NCI-H2196 (cell line): ENCODE measurements at regions not wholly inside any gene's neighbourhood (a gene's known extent, or its start where the extent isn't known, plus 50 kb on each side); places are given as distances from the start of the nearest gene placed in this dataset.

Experiments
- DNase-seq: peaks from one replicate; lab custom pipeline; 2025; ENCODE audit not compliant: unreplicated experiment; lab: John Stamatoyannopoulos, UW

GRCh38 chr4:166594326-166594946 lies 639.9 kb downstream of the SPOCK3 start:
- peak; percentile 0 for DNase-seq

GRCh38 chr4:166600264-166600663 lies 634.0 kb downstream of the SPOCK3 start:
- DNase-seq = no peak

GRCh38 chr4:166602068-166602467 lies 632.2 kb downstream of the SPOCK3 start:
- no peak for DNase-seq

GRCh38 chr4:166622425-166622977 lies 611.8 kb downstream of the SPOCK3 start:
- DNase-seq = no peak

- DNase-seq = no peak
These were observed 609.2 kb downstream of the SPOCK3 start for GRCh38 chr4:166625018-166625637.

GRCh38 chr4:166628454-166628853 lies 605.8 kb downstream of the SPOCK3 start:
- DNase-seq = no peak

GRCh38 chr4:166635367-166635766 lies 598.9 kb downstream of the SPOCK3 start:
- DNase-seq = no peak

- DNase-seq = no peak
These were observed 596.5 kb downstream of the SPOCK3 start for GRCh38 chr4:166637816-166638215.

- DNase-seq = no peak
These were observed 579.1 kb downstream of the SPOCK3 start for GRCh38 chr4:166655231-166655630.

GRCh38 chr4:166655705-166656104 lies 578.6 kb downstream of the SPOCK3 start:
- DNase-seq = no peak

GRCh38 chr4:166657261-166657660 lies 577.0 kb downstream of the SPOCK3 start:
- no peak for DNase-seq

- DNase-seq = no peak
These were observed 575.7 kb downstream of the SPOCK3 start for GRCh38 chr4:166658585-166658984.

GRCh38 chr4:166662266-166662843 lies 571.9 kb downstream of the SPOCK3 start:
- DNase-seq = no peak

GRCh38 chr4:166670341-166670740 lies 564.0 kb downstream of the SPOCK3 start:
- no peak for DNase-seq

GRCh38 chr4:166673911-166674310 lies 560.4 kb downstream of the SPOCK3 start:
- no peak for DNase-seq

GRCh38 chr4:166675411-166675810 lies 558.9 kb downstream of the SPOCK3 start:
- DNase-seq = no peak

- DNase-seq = no peak
These were observed 553.5 kb downstream of the SPOCK3 start for GRCh38 chr4:166680796-166681195.

GRCh38 chr4:166682200-166682599 lies 552.1 kb downstream of the SPOCK3 start:
- no peak for DNase-seq
